HEK293T (cell line): ENCODE measurements at regions not wholly inside any gene's neighbourhood (a gene's known extent, or its start where the extent isn't known, plus 50 kb on each side); places are given as distances from the start of the nearest gene placed in this dataset.

Experiments used
- ARNT ChIP-seq: fragments of 450-650 bp; IDR thresholded peaks from 2 replicates; pipeline ENCODE4 v1.6.1; 2017; ENCODE audit warnings: mild to moderate bottlenecking
- FOXA1 ChIP-seq: fragments of 450-650 bp; IDR thresholded peaks from 2 replicates; pipeline ENCODE4 v1.6.1; 2016; ENCODE audit warnings: mild to moderate bottlenecking
- FOXM1 ChIP-seq: fragments of 450-650 bp; IDR thresholded peaks from 2 replicates; pipeline ENCODE4 v1.6.1; 2017; ENCODE audit warnings: mild to moderate bottlenecking, borderline replicate concordance
- HDGF ChIP-seq: fragments of 450-650 bp; IDR thresholded peaks from 2 replicates; pipeline ENCODE4 v1.6.1; 2017; ENCODE audit warnings: antibody characterized with exemption, borderline replicate concordance

DNA sequence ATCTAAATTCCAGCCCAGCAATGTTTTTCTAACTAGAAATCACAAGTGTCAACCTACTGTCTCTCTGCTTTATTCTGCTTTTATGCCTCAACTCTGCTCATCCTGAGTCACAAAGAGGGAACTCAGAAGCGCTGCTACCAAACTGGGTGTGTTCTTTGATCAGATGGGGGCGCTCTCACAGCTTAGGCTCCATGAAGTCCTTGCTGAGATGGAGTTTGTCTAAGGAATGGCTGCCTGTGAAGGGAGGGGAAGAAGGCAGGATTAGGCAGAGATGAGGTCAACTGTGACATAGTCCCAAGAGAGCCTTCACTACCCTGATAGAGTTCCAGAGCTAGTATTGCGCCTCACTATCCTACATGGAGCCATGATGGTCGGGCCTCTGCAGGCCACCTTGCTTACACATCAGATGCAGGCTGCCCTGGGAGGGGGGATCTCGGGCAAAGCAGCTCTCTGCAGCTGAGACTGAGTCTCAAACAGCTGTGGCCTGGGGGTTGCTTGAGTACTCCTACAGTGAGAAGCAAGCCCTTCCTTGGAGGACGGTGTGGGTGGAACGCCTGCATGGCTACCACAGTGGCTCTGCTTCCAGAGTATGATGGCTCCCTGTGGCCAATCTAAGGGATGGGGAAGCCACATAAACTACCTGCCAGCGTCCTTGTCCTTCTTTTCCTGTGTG lies 219.9 kb downstream of the CCNG2 start:
- TF ChIP-seq HDGF = no peak
- TF ChIP-seq ARNT = no peak
- no peak for TF ChIP-seq FOXA1
- no peak for TF ChIP-seq FOXM1
